ENCODE measurements at regions not wholly inside any gene's neighbourhood (a gene's known extent, or its start where the extent isn't known, plus 50 kb on each side); places are given as distances from the start of the nearest gene placed in this dataset.
"Not testable (repeated sequence)": the region's sequence is repeated elsewhere in the genome, so short reads cannot be mapped to it uniquely, and the experiment has no call there.

DNA sequence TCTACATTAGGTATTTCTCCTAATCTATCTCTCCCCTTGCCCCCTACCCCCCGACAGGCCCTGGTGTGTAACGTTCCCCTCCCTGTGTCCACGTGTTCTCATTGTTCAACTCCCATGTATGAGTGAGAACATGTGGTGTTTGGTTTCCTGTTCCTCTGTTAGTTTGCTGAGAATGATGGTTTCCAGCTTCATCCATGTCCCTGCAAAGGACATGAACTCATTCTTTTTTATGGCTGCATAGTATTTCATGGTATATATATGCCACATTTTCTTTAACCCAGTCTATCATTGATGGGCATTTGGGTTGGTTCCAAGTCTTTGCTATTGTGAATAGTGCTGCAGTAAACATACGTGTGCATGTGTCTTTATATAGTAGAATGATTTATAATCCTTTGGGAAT, 97.6 kb downstream of the IER5 start:
- H3K9ac ChIP-seq (ENCODE audit: low read length); H3K27me3 ChIP-seq (ENCODE audit: low read length); H3K9me3 ChIP-seq (ENCODE audit: low read length); H3K36me3 ChIP-seq (ENCODE audit: insufficient read depth, low read length); H4K20me1 ChIP-seq (ENCODE audit: insufficient read depth, low read depth, low read length); H2AFZ ChIP-seq (ENCODE audit: low read length); H3K4me2 ChIP-seq (ENCODE audit: low read depth, low read length, poor library complexity, severe bottlenecking); H3K27ac ChIP-seq (ENCODE audit: low read length); H3K4me1 ChIP-seq (ENCODE audit: low read length); DNase-seq; H3K79me2 ChIP-seq (ENCODE audit: low read length); H3K4me3 ChIP-seq (ENCODE audit: low read length); H3K9me2 ChIP-seq (replicated peaks; ENCODE audit: insufficient read depth, low read length): not testable (repeated sequence)

DNA sequence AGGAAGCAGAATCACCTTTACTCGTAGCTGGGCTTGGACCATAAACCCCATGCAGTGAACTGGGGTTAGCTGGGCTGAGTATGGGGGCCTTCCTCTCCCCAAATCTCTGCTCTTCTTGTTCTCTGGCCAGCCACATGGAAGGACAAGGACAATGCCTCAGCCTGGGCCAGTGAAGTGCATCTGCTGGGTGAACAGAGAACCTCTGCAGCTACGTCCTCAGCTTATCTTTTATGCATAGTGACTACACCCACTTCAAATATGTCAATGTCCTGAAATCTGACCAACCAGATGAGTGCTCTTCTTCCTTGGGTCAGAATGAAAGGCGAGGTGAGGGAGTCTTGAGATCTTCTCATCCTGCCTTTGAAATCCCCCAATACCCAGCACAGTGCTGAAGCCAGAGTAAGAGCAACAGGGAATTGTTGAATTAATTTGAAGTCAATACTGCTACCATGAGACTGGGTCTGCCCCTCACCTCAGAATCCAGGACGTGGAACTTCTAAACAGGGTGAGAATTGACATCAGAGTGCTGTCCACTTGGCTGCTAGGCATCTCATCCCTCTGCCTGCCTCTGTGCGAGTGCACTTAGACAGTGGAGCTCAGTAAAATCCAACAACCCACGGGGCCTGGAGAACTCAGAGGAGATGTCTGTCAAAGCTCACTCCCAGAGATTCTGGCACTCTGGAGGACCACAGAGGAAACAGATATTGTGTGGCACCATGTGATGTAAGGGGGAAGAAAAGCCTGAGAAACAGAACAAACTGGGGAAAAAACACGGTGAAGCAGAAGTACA, 99.0 kb downstream of the IER5 start:
- no peak overlapping the region for H3K4me3 ChIP-seq (ENCODE audit: low read length)
- H2AFZ ChIP-seq (ENCODE audit: low read length): no peak overlapping the region
- no peaks in the 10 kb centered on the region for H3K27me3 ChIP-seq (ENCODE audit: low read length)
- no peaks in the 10 kb centered on the region for H3K79me2 ChIP-seq (ENCODE audit: low read length)
- H3K4me2 ChIP-seq (ENCODE audit: low read depth, low read length, poor library complexity, severe bottlenecking): no peak overlapping the region
- H3K9me2 ChIP-seq (replicated peaks; ENCODE audit: insufficient read depth, low read length): no peaks in the 10 kb centered on the region
- no peak overlapping the region for H3K9ac ChIP-seq (ENCODE audit: low read length)
- no peak overlapping the region for H3K27ac ChIP-seq (ENCODE audit: low read length)
- H3K9me3 ChIP-seq (ENCODE audit: low read length): no peaks in the 10 kb centered on the region
- no peaks in the 10 kb centered on the region for H3K36me3 ChIP-seq (ENCODE audit: insufficient read depth, low read length)
- H3K4me1 ChIP-seq (ENCODE audit: low read length): no peaks in the 10 kb centered on the region
- DNase-seq: no peak
- no peaks in the 10 kb centered on the region for H4K20me1 ChIP-seq (ENCODE audit: insufficient read depth, low read depth, low read length)

- H3K27ac ChIP-seq (ENCODE audit: low read length): no peak overlapping the region
- H3K9me3 ChIP-seq (ENCODE audit: low read length): no peaks in the 10 kb centered on the region
- H3K4me2 ChIP-seq (ENCODE audit: low read depth, low read length, poor library complexity, severe bottlenecking): no peak overlapping the region
- H3K4me1 ChIP-seq (ENCODE audit: low read length): no peaks in the 10 kb centered on the region
- no peak overlapping the region for H3K9ac ChIP-seq (ENCODE audit: low read length)
- no peaks in the 10 kb centered on the region for H3K27me3 ChIP-seq (ENCODE audit: low read length)
- no peaks in the 10 kb centered on the region for H3K79me2 ChIP-seq (ENCODE audit: low read length)
- no peaks in the 10 kb centered on the region for H3K36me3 ChIP-seq (ENCODE audit: insufficient read depth, low read length)
- no peak for DNase-seq
- no peak overlapping the region for H2AFZ ChIP-seq (ENCODE audit: low read length)
- H4K20me1 ChIP-seq (ENCODE audit: insufficient read depth, low read depth, low read length): no peaks in the 10 kb centered on the region
- H3K9me2 ChIP-seq (replicated peaks; ENCODE audit: insufficient read depth, low read length): no peaks in the 10 kb centered on the region
- H3K4me3 ChIP-seq (ENCODE audit: low read length): no peak overlapping the region
Measured at GRCh38 chr1:181189245-181189644, 100.7 kb downstream of the IER5 start.

DNA sequence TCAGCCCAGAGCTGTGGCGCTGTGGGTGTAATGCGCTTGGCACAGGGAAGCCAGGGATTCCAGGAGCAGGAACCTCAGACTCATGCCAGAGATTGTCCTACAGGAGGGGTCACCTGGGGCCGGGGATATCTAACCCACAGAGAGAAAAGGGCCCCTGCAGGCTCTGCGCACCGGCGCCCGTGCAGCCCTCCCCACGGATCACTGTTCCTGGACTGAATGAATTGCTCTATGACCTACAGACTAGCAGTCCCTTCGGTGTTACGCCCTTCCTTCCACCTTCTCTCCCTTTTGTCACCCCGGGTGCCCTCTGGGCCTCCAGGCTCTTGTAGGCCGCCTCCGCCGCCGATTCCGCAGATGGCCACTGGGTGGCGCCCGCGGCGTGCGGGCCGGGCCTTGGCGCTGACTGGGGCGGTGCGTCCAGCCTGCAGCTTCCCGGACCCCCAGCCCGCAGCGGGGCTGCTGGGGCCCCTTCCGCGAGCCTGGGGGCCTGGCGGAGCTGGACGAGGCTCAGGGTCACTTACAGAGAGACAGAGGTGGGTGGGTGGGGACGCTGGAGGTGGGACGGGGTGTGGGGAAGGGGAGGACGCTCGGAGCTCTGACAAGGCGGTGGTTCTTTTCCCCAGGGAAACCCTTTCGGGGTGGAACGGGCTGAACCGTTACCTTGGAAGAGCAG, 101.3 kb downstream of the IER5 start:
- Histone ChIP-seq H4K20me1 (ENCODE audit: insufficient read depth, low read depth, low read length) (no peaks in the 10 kb centered on the region), H3K9ac (ENCODE audit: low read length) (no peak overlapping the region), H3K36me3 (ENCODE audit: insufficient read depth, low read length) (no peaks in the 10 kb centered on the region), H2AFZ (ENCODE audit: low read length) (no peak overlapping the region), H3K4me2 (ENCODE audit: low read depth, low read length, poor library complexity, severe bottlenecking) (no peak overlapping the region), H3K79me2 (ENCODE audit: low read length) (no peaks in the 10 kb centered on the region), H3K9me3 (ENCODE audit: low read length) (no peaks in the 10 kb centered on the region), H3K9me2 (replicated peaks; ENCODE audit: insufficient read depth, low read length) (no peaks in the 10 kb centered on the region), H3K27me3 (ENCODE audit: low read length) (no peaks in the 10 kb centered on the region), H3K4me3 (ENCODE audit: low read length) (no peak overlapping the region), H3K4me1 (ENCODE audit: low read length) (no peaks in the 10 kb centered on the region), H3K27ac (ENCODE audit: low read length) (no peak overlapping the region)
- peak; percentile 84 for DNase-seq

DNA sequence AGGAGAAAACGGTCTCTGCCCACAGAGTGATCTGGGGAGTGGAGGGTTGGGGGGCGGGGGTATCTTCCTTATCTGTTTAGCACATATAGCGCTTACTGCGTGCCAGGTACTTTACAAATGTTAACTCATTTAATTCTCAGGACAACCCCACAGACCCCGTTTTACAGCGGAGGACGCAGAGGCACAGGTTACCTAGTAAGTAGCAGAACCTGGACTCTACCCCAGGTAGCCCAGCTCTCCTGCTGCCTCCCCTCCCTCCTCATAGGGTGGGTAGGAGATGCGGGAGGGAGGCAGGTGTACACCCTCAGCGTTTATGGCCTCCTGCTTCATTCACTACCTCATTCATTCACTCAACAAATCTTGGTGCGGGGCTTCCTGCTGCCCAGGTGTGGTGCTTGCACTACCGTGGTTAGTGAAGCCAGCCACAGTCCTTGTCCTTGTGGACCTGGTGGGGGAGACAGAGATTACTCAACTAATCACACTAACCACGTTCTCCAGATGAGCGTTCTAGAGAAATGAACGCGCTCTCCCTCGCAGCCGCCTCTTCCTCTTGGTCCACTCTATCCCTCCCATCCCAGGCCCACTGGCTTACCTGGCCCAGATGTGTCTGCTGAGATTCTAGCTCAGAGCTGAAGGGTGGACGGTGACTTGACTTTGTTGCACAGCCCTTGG, 102.0 kb downstream of the IER5 start:
- Histone ChIP-seq H3K4me3 (ENCODE audit: low read length) (no peak overlapping the region), H3K4me2 (ENCODE audit: low read depth, low read length, poor library complexity, severe bottlenecking) (no peak overlapping the region)

GRCh38 chr1:181191494-181192040, 103.1 kb downstream of the IER5 start:
- H3K27ac ChIP-seq (ENCODE audit: low read length): no peak overlapping the region
- no peak for DNase-seq
- H3K4me1 ChIP-seq (ENCODE audit: low read length): no peaks in the 10 kb centered on the region

More for the DNA sequence above, 102.0 kb downstream of the IER5 start:
- Histone ChIP-seq H3K4me1 (ENCODE audit: low read length) (no peaks in the 10 kb centered on the region), H3K27ac (ENCODE audit: low read length) (no peak overlapping the region), H3K27me3 (ENCODE audit: low read length) (no peaks in the 10 kb centered on the region), H4K20me1 (ENCODE audit: insufficient read depth, low read depth, low read length) (no peaks in the 10 kb centered on the region), H3K9me3 (ENCODE audit: low read length) (no peaks in the 10 kb centered on the region), H3K9ac (ENCODE audit: low read length) (no peak overlapping the region), H3K9me2 (replicated peaks; ENCODE audit: insufficient read depth, low read length) (no peaks in the 10 kb centered on the region), H3K79me2 (ENCODE audit: low read length) (no peaks in the 10 kb centered on the region), H2AFZ (ENCODE audit: low read length) (no peak overlapping the region), H3K36me3 (ENCODE audit: insufficient read depth, low read length) (no peaks in the 10 kb centered on the region)
- no peak for DNase-seq

GRCh38 chr1:181192316-181192715, 103.8 kb downstream of the IER5 start:
- Histone ChIP-seq H3K9me3 (ENCODE audit: low read length) (no peaks in the 10 kb centered on the region), H2AFZ (ENCODE audit: low read length) (no peak overlapping the region), H3K9ac (ENCODE audit: low read length) (no peak overlapping the region), H4K20me1 (ENCODE audit: insufficient read depth, low read depth, low read length) (no peaks in the 10 kb centered on the region), H3K4me3 (ENCODE audit: low read length) (no peak overlapping the region), H3K27me3 (ENCODE audit: low read length) (no peaks in the 10 kb centered on the region), H3K4me1 (ENCODE audit: low read length) (no peaks in the 10 kb centered on the region), H3K36me3 (ENCODE audit: insufficient read depth, low read length) (no peaks in the 10 kb centered on the region), H3K27ac (ENCODE audit: low read length) (no peak overlapping the region), H3K4me2 (ENCODE audit: low read depth, low read length, poor library complexity, severe bottlenecking) (no peak overlapping the region), H3K9me2 (replicated peaks; ENCODE audit: insufficient read depth, low read length) (no peaks in the 10 kb centered on the region), H3K79me2 (ENCODE audit: low read length) (no peaks in the 10 kb centered on the region)
- DNase-seq: no peak

More at GRCh38 chr1:181191494-181192040, 103.1 kb downstream of the IER5 start:
- Histone ChIP-seq H2AFZ (ENCODE audit: low read length) (no peak overlapping the region), H3K36me3 (ENCODE audit: insufficient read depth, low read length) (no peaks in the 10 kb centered on the region), H3K9ac (ENCODE audit: low read length) (no peak overlapping the region), H3K27me3 (ENCODE audit: low read length) (no peaks in the 10 kb centered on the region), H3K79me2 (ENCODE audit: low read length) (no peaks in the 10 kb centered on the region), H3K9me2 (replicated peaks; ENCODE audit: insufficient read depth, low read length) (no peaks in the 10 kb centered on the region), H3K4me3 (ENCODE audit: low read length) (no peak overlapping the region), H3K4me2 (ENCODE audit: low read depth, low read length, poor library complexity, severe bottlenecking) (no peak overlapping the region), H4K20me1 (ENCODE audit: insufficient read depth, low read depth, low read length) (no peaks in the 10 kb centered on the region), H3K9me3 (ENCODE audit: low read length) (no peaks in the 10 kb centered on the region)

GRCh38 chr1:181202986-181203555, 114.6 kb downstream of the IER5 start:
- no peak for DNase-seq
- peaks cover 9% of the 10 kb centered on the region for H3K4me1 ChIP-seq (ENCODE audit: low read length)
- no peak overlapping the region for H3K4me2 ChIP-seq (ENCODE audit: low read depth, low read length, poor library complexity, severe bottlenecking)
- H3K79me2 ChIP-seq (ENCODE audit: low read length): no peaks in the 10 kb centered on the region
- no peaks in the 10 kb centered on the region for H3K9me3 ChIP-seq (ENCODE audit: low read length)
- peaks cover 4% of the 10 kb centered on the region; the same call in 1 of the 2 replicates for H4K20me1 ChIP-seq (ENCODE audit: insufficient read depth, low read depth, low read length)
- H3K9me2 ChIP-seq (replicated peaks; ENCODE audit: insufficient read depth, low read length): no peaks in the 10 kb centered on the region
- H3K9ac ChIP-seq (ENCODE audit: low read length): no peak overlapping the region
- no peaks in the 10 kb centered on the region for H3K36me3 ChIP-seq (ENCODE audit: insufficient read depth, low read length)
- no peaks in the 10 kb centered on the region for H3K27me3 ChIP-seq (ENCODE audit: low read length)
- no peak overlapping the region for H3K27ac ChIP-seq (ENCODE audit: low read length)
- no peak overlapping the region for H3K4me3 ChIP-seq (ENCODE audit: low read length)
- H2AFZ ChIP-seq (ENCODE audit: low read length): no peak overlapping the region

All from Karpas-422 (cell line).